SK-N-MC (cell line): ENCODE measurements at regions not wholly inside any gene's neighbourhood (a gene's known extent, or its start where the extent isn't known, plus 50 kb on each side); places are given as distances from the start of the nearest gene placed in this dataset.

Source experiments
- EZH2 ChIP-seq: fragments of 200-600 bp; sonication (generic); IDR thresholded peaks from one replicate; pipeline ENCODE4 v1.6.1; 2017; ENCODE audit warnings: antibody characterized with exemption
- POLR2AphosphoS5 ChIP-seq: IDR thresholded peaks from 2 replicates; pipeline ENCODE4 v1.6.1; 2012; ENCODE audit warnings: mild to moderate bottlenecking, low read depth, low read length, borderline replicate concordance

GRCh38 chr9:113741886-113742854 lies 133.9 kb upstream of the ZNF618 start:
- TF ChIP-seq EZH2 (no peak), POLR2AphosphoS5 (no peak)
